Aorta (tissue), 5 donors: ENCODE measurements at regions not wholly inside any gene's neighbourhood (a gene's known extent, or its start where the extent isn't known, plus 50 kb on each side); places are given as distances from the start of the nearest gene placed in this dataset.

Source experiments
- ATAC-seq: fragments of 200-7000 bp; cut with Tn5 transposase; one replicate; pipeline ENCODE4 v1.9.1; 2022; ENCODE audit warnings: moderate library complexity; ENCODE audit not compliant: low FRiP score
- DNase-seq, 2 donors: peaks; one replicate each; pipeline ENCODE4 v3.0.0-alpha.2; 2020
- H3K27ac ChIP-seq, 2 donors: one replicate each; pipeline ENCODE4 v1.5.1; 2013; ENCODE audit warnings: low read length in 2 of 2, mild to moderate bottlenecking in 2 of 2, moderate library complexity in 2 of 2, control low read depth in 1 of 2, inconsistent platforms in 1 of 2, low read depth in 1 of 2
- H3K27me3 ChIP-seq, 2 donors: one replicate each; pipeline ENCODE4 v1.6.1; 2013; ENCODE audit warnings: control low read depth in 1 of 2, low read length in 1 of 2, mild to moderate bottlenecking in 1 of 2, moderate library complexity in 1 of 2; ENCODE audit not compliant: insufficient read depth in 2 of 2, control insufficient read depth in 1 of 2
- H3K36me3 ChIP-seq, 2 donors: one replicate each; pipeline ENCODE4 v1.6.1; 2013; ENCODE audit warnings: control low read depth in 1 of 2, low read length in 1 of 2, mild to moderate bottlenecking in 1 of 2; ENCODE audit not compliant: insufficient read depth in 2 of 2, control insufficient read depth in 1 of 2
- H3K4me1 ChIP-seq, 2 donors: one replicate each; pipeline ENCODE4 v1.6.1; 2013; ENCODE audit warnings: low read length in 2 of 2, control low read depth in 1 of 2, mild to moderate bottlenecking in 1 of 2, moderate library complexity in 1 of 2; ENCODE audit not compliant: insufficient read depth in 2 of 2, control insufficient read depth in 1 of 2
- H3K4me3 ChIP-seq, 2 donors: one replicate each; pipeline ENCODE4 v1.5.1; 2013; ENCODE audit warnings: low read length in 2 of 2, control low read depth in 1 of 2, mild to moderate bottlenecking in 1 of 2
- H3K9me3 ChIP-seq: one replicate; pipeline ENCODE4 v1.6.1; 2013; ENCODE audit warnings: mild to moderate bottlenecking, low read length; ENCODE audit not compliant: control insufficient read depth
- WGBS, 2 donors: extraction: QIAGEN DNeasy Blood & Tissue Kit; methylation state at CpG; one replicate each; pipeline ENCODE4 v1.1.7; 2013; 5-methylcytosine and 5-hydroxymethylcytosine counted together
- intact Hi-C, 2 donors: fragments of 100-400 bp; cut with DNase I; formaldehyde crosslinking; loops; one replicate each; pipeline versions ENCODE4 v1.14.2 to v1.15.0; 2022
- donor health status: healthy with polysubstance abuse.
- donor health status: Bipolar disorder and iron deficiency.
- donor health status: DM: no; HTN: no; CAD: no.
- donor health status: DM: no; HTN: no; CAD: no.
- donor health status: DM: yes; HTN: yes; CAD: no.

DNA sequence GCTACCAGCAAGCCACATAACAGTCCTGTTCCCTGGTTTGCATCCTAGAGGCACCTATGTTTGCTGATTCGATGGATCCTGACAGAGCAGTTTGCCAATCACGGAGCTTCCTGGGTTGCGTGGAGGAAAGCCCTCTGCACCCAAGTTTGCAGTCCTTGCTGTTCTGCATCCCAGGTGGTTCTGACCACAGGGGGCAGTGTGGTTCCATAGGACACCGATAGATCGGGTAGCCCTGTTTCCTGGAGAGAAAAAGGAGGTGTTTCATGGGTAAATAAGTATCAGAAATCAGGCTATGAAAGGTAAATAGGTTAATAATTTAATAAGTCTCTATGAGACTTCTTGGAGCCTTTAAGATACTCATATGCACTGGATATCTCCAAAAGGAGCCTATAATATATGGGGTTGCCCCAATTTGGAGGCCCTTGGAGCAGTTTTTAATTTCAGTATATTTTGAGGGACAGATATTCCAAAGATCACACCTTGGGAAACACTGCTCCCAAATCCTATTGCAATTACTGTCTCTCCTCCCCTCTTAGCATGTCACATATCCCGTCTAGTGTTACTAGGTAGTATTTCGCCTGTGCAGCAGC is 194.6 kb upstream of the TPM1 start:
- no peaks in the 10 kb centered on the region for H3K27me3 ChIP-seq
- H3K4me3 ChIP-seq, result no peak overlapping the region
- H3K27ac ChIP-seq, result no peak overlapping the region
- WGBS, 2 donors, result 69 to 78% methylated on average over 7 of the region's 7 CpGs
- peak; percentile 81 to 89 for DNase-seq
- no peaks in the 10 kb centered on the region for H3K36me3 ChIP-seq
- H3K4me1 ChIP-seq, result no peaks in the 10 kb centered on the region
- H3K9me3 ChIP-seq, result no peaks in the 10 kb centered on the region
- intact Hi-C loops, result loop anchor here (2.0 to 5.0 kb wide), 4 partner anchors 194 to 245 kb away; partner anchors contain the start of gene TPM1 (in 1 of the 2)
- ATAC-seq, result peak; percentile 69

DNA sequence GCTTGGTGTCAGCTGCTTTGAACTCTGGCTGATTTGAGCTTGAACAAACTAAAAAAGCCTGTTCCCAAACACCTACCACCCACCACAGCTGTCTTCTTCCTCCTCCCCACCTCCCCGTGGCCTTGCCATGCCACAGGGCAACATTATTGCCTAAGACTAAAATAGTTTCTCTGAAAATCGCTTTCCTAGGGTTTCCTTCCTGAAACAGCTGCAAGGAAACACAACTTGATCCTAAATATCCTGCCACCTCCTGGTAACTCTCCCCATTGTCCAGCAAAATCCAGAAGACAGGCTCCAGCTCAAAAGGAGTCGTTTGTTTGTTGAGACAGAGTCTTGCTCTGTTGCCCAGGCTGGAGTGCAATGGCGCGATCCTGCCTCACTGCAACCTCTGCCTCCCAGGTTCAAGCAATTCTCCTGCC is 193.9 kb upstream of the TPM1 start:
- DNase-seq (no peak), ATAC-seq (no peak)
- WGBS, 2 donors, result 58 to 59% methylated on average over 5 of the region's 5 CpGs
- Histone ChIP-seq H3K27me3 (no peaks in the 10 kb centered on the region), H3K4me3 (no peak overlapping the region), H3K9me3 (no peaks in the 10 kb centered on the region), H3K27ac (no peak overlapping the region), H3K36me3 (no peaks in the 10 kb centered on the region), H3K4me1 (no peaks in the 10 kb centered on the region)
- intact Hi-C loops, result loop anchor here (2.0 to 5.0 kb wide), 4 partner anchors 194 to 244 kb away; partner anchors contain the start of gene TPM1 (in 1 of the 2)

DNA sequence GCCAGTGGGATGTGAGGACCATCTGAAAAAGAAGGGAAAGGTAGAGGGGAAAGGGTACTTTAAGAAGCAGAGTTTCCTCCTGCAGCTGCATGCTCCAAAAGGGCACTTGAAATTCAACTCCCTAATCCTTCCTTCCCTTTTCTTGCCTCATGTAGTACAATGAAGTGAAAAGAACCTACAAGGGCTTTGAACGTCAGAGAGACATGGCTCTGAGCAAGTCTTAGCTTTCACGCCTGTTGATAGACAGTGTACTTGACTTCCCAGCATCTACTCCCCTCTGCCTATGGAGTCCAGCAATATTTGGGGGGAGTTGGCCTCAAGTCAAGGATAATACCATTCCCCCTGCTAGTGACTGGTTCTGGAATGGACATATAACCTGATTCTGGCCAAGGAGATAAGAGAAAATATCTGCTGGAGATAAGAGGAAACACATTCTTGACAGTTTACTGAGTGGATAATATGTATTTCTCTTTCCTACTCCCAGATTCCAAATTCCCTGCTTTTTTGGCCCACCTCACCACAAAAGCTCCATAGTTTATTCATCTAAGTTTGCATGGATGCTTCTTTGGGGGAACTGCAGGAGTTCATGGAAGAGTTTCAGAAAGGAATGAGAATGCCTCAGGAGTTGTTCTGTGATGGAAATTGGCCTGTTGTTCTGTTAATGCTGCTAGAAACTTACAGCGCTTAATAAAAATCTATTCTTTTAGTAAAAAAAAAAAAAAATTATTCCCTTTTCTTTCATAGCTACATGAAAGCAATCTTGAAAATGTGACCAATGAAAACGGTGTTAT is 193.0 kb upstream of the TPM1 start:
- WGBS, 2 donors, result 43 to 60% methylated on average over 4 of the region's 4 CpGs

DNA sequence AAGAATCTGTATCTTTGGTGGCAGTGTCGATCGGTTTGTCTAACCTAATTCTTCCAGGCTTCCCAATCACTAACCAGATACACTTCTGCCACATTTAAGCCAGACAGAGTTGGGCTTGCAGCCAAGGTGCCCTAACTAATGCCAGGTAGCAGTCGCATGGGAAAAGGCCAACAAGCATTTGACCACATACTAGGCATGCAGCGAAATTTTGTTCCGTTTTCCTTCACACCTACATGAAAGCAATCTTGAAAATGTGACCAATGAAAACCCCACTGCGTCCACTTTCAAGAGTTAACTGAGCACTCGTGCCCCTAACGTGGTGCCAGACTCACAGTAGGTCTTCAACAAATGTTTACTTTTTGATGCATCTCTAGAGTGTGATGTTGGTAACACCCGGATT is 192.2 kb upstream of the TPM1 start:
- H3K27ac ChIP-seq, result no peak overlapping the region
- 56 to 64% methylated on average over 9 of the region's 9 CpGs for WGBS, 2 donors
- no peak overlapping the region for H3K4me3 ChIP-seq
- no peaks in the 10 kb centered on the region for H3K9me3 ChIP-seq
- no peaks in the 10 kb centered on the region for H3K27me3 ChIP-seq
- H3K36me3 ChIP-seq, result no peaks in the 10 kb centered on the region
- ATAC-seq (no peak), DNase-seq (no peak)
- H3K4me1 ChIP-seq, result no peaks in the 10 kb centered on the region
- intact Hi-C loops, result no loop called here

More for the DNA sequence above, 193.0 kb upstream of the TPM1 start:
- Histone ChIP-seq H3K4me1 (no peaks in the 10 kb centered on the region), H3K27ac (no peak overlapping the region), H3K27me3 (no peaks in the 10 kb centered on the region), H3K4me3 (no peak overlapping the region), H3K9me3 (no peaks in the 10 kb centered on the region), H3K36me3 (no peaks in the 10 kb centered on the region)
- intact Hi-C loops, result loop anchor here (2.0 to 5.0 kb wide), 4 partner anchors 193 to 243 kb away; partner anchors contain the start of gene TPM1 (in 1 of the 2)
- DNase-seq, result no peak
- no peak for ATAC-seq

DNA sequence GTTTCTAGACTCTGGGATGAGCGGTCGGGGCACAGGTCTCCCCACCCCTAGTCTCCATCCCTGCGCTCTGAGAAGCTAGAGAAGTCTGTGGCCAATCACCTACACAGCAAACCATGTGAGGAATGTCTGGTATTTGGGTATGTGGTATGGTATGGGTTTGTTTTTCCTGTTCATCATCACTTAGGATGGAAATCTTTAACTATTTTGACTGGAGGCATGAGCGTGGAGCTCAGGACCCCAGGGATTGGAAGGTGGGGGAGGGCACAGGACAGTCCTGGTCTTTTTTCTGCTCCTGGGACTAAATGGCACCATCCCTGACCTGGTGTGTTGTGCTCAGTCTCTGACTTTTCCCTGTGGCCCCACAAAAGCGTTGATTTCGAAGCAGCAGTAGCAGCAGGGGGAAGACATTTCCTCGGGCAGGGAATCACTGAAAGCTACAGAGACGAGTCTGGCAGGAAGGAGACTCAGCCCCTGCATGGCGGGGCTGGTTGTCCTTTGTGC is 191.7 kb upstream of the TPM1 start:
- H3K4me3 ChIP-seq, result no peak overlapping the region
- H3K27me3 ChIP-seq, result no peaks in the 10 kb centered on the region
- no peaks in the 10 kb centered on the region for H3K4me1 ChIP-seq
- DNase-seq, result no peak
- ATAC-seq, result no peak
- WGBS, 2 donors, result 30 to 68% methylated on average over 9 of the region's 9 CpGs
- no peaks in the 10 kb centered on the region for H3K36me3 ChIP-seq
- intact Hi-C loops, result no loop called here
- no peak overlapping the region for H3K27ac ChIP-seq
- no peaks in the 10 kb centered on the region for H3K9me3 ChIP-seq

DNA sequence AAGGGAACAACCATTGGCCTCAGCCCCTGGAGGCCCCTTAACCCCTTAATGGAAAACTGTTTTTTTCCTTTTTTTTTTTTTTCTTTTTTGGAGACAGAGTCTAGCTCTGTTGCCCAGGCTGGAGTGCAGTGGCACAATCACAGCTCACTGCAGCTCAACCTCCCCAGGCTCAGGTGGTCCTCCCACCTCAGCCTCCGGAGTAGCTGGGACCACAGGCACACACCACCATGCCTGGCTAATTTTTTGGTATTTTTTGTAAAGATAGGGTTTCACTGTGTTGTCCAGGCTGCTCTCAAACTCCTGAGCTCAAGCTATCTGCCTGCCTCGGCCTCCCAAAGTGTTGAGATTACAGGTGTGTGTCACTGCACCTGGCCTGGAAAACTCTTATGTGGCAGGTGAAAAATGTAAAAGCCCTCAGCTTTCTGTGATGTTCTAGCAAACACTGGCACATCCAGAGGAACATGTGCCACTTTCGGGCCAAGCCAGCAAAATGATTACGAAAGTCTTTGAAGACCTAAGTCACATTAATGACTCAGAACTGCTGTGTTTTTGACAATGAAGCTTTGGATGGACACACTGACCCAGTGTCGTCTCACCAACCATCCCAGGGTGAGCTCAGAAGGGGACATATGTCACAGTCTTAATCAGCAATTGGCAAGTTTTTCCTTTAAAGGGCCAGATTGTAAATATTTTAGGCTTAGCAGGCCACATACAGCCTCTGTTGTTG is 189.3 kb upstream of the TPM1 start:
- intact Hi-C loops, result no loop called here
- Histone ChIP-seq H3K27ac (no peak overlapping the region), H3K9me3 (no peaks in the 10 kb centered on the region), H3K4me3 (no peak overlapping the region), H3K4me1 (no peaks in the 10 kb centered on the region), H3K27me3 (no peaks in the 10 kb centered on the region), H3K36me3 (no peaks in the 10 kb centered on the region)
- DNase-seq (no peak), ATAC-seq (no peak)
- WGBS, 2 donors, result 81 to 86% methylated on average over 5 of the region's 5 CpGs

DNA sequence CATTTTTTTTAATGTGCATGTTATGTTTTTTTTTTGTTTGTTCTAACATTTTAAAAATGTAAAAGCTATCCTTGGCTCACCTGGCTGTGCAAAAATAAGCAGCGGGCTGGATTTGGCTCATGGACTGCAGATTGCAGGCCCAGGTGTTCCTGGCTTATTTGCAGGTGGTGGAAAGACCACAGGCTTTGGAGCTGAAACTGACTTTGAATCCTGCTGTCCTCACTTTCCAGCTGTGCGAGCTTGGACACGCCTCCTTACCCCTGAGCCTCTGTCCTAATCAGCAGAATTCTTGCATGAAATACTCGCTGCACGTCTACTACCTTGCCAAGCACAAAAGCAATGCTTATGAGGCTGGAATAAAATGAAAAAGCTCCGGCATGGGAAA is 188.7 kb upstream of the TPM1 start:
- no peak for ATAC-seq
- WGBS, 2 donors, result 63 to 92% methylated on average over 6 of the region's 6 CpGs
- DNase-seq, result no peak
- no peaks in the 10 kb centered on the region for H3K27me3 ChIP-seq
- intact Hi-C loops, result no loop called here
- H3K9me3 ChIP-seq, result no peaks in the 10 kb centered on the region
- no peaks in the 10 kb centered on the region for H3K36me3 ChIP-seq
- no peak overlapping the region for H3K4me3 ChIP-seq
- no peaks in the 10 kb centered on the region for H3K4me1 ChIP-seq
- no peak overlapping the region for H3K27ac ChIP-seq

DNA sequence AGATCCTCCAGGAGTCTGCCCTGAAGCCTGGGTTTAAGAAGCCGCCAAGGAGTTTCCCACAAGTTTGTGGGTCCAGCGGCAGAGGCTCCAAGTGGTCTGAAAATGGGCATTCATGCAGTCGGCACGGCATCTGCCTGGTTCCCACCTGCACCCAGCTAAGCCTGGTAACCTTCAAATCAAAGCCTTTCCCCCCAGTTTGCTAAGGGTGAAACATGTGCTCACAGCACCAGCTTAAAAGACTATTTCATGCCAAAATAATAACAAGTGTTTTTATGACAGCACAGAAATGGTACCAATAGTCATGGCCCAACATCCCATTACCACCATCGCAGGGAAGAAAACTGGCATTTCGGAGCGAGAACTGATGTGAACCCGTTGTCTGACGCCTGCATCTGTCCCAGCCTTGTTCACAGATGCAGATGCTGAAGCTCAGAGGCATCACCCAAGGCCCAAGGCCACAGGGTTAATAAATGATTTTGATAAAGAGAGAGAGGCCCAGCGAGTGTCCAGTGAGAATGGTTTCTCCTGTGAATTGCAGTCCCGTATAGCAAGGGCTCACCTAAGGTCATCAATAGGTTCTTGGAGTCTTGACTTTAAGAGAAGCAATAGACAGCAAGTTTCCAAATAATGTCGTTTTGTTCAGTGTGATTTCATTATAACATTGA is 188.0 kb upstream of the TPM1 start:
- H3K27me3 ChIP-seq, result no peaks in the 10 kb centered on the region
- WGBS, 2 donors, result 92 to 96% methylated on average over 12 of the region's 12 CpGs
- ATAC-seq (no peak), DNase-seq (no peak)
- intact Hi-C loops, result loop anchor here in 1 of 2 donors (5.0 kb wide), 1 partner anchor 328 kb away; no protein-coding TSS in a partner anchor
- H3K4me3 ChIP-seq, result no peak overlapping the region
- H3K27ac ChIP-seq, result no peak overlapping the region
- no peaks in the 10 kb centered on the region for H3K4me1 ChIP-seq
- H3K9me3 ChIP-seq, result no peaks in the 10 kb centered on the region
- no peaks in the 10 kb centered on the region for H3K36me3 ChIP-seq
